ENCODE measurements at regions not wholly inside any gene's neighbourhood (a gene's known extent, or its start where the extent isn't known, plus 50 kb on each side); places are given as distances from the start of the nearest gene placed in this dataset.

- no peak for TF ChIP-seq CTCF (IDR thresholded peaks at IDR 0.05; ENCODE audit: borderline replicate concordance, extremely low read depth, low read length, poor library complexity, severe bottlenecking)
- TF ChIP-seq EZH2 (IDR thresholded peaks at IDR 0.05; ENCODE audit: borderline replicate concordance, low read depth, low read length, severe bottlenecking), result no peak
Observed at GRCh38 chr14:35934499-35934898, 108.4 kb downstream of the BRMS1L start.
